GM12878 (cell line): ENCODE measurements at regions not wholly inside any gene's neighbourhood (a gene's known extent, or its start where the extent isn't known, plus 50 kb on each side); places are given as distances from the start of the nearest gene placed in this dataset.

Experiments
- ATAC-seq: fragments of 200-7000 bp; cut with Tn5 transposase; 3 replicates; pipeline ENCODE4 v1.9.1; 2020; ENCODE audit warnings: mild to moderate bottlenecking, moderate library complexity
- BruUV-seq: library from RNA; stranded (reverse); fragments of 400-500 nt; replicated peaks from 2 replicates; lab custom pipeline; 2021; lab: Mats Ljungman, UMichigan
- CTCF ChIA-PET: fragments of 300-600 bp; sonication (Branson Sonifier 250); formaldehyde crosslinking; extraction: SDS; loops from one replicate; lab custom pipeline; 2021; ENCODE audit warnings: inconsistent platforms; lab: Yijun Ruan, JAX
- POLR2A ChIA-PET: fragments of 350-600 bp; formaldehyde crosslinking; extraction: SDS; loops from one replicate; lab custom pipeline; 2021; ENCODE audit warnings: inconsistent platforms; lab: Charles Lee
- RAD21 ChIA-PET: fragments of 300-600 bp; sonication (Branson Sonifier 250); formaldehyde crosslinking; loops from one replicate; lab custom pipeline; 2023; ENCODE audit warnings: antibody characterized with exemption; ENCODE audit not compliant: unreplicated experiment; lab: Charles Lee
- SMC1A ChIA-PET: fragments of 300-600 bp; sonication (Branson Sonifier 250); formaldehyde crosslinking; loops from one replicate; lab custom pipeline; 2023; ENCODE audit not compliant: unreplicated experiment, uncharacterized antibody; lab: Charles Lee
- DNase-seq: peaks from one replicate; pipeline ENCODE4 v3.0.0-alpha.2; 2011; ENCODE audit warnings: low read depth, low spot score
- FAIRE-seq: peaks from 3 replicates; lab custom pipeline; 2011; peaks lifted over from hg19 to GRCh38; lab: Jason Lieb, UNC
- H2AFZ ChIP-seq: 2 replicates; pipeline ENCODE4 v1.6.0; 2011; ENCODE audit warnings: low read depth, low read length, control low read depth; ENCODE audit not compliant: control insufficient read depth
- H3K27ac ChIP-seq: 2 replicates; pipeline ENCODE4 v1.5.1; 2011; ENCODE audit warnings: control low read depth; ENCODE audit not compliant: control insufficient read depth, insufficient read depth
- H3K27me3 ChIP-seq, 2 experiments: replicated peaks in 1 of 2; 2 replicates each; pipeline versions ENCODE4 v1.6.0 to v1.6.1; 2011; ENCODE audit warnings: low read length in 1 of 2; ENCODE audit not compliant: control insufficient read depth in 2 of 2, insufficient read depth in 2 of 2
- H3K36me3 ChIP-seq, 2 experiments: 2 replicates each; pipeline ENCODE4 v1.5.1; 2011; ENCODE audit warnings: low read length in 1 of 2; ENCODE audit not compliant: control insufficient read depth in 2 of 2, insufficient read depth in 2 of 2
- H3K4me1 ChIP-seq: 2 replicates; pipeline ENCODE4 v1.6.1; 2011; ENCODE audit warnings: mild to moderate bottlenecking, low read length, moderate library complexity, mixed read lengths; ENCODE audit not compliant: control insufficient read depth, insufficient read depth
- H3K4me2 ChIP-seq: 2 replicates; pipeline ENCODE4 v1.6.0; 2011; ENCODE audit warnings: control low read depth; ENCODE audit not compliant: control insufficient read depth, insufficient read depth
- H3K4me3 ChIP-seq: fragments of 200-600 bp; sonication (generic); 2 replicates; pipeline ENCODE4 v1.5.1; 2016
- H3K79me2 ChIP-seq: 2 replicates; pipeline ENCODE4 v1.6.0; 2011; ENCODE audit warnings: low read length; ENCODE audit not compliant: control insufficient read depth, insufficient read depth
- H3K9ac ChIP-seq: 2 replicates; pipeline ENCODE4 v1.8.0; 2011; ENCODE audit warnings: low read length, control low read depth, mixed read lengths; ENCODE audit not compliant: control insufficient read depth, insufficient read depth
- H3K9me3 ChIP-seq: replicated peaks from 3 replicates; pipeline ENCODE4 v1.5.1; 2011; ENCODE audit warnings: mild to moderate bottlenecking, low read length; ENCODE audit not compliant: control insufficient read depth, insufficient read depth
- H4K20me1 ChIP-seq: 2 replicates; pipeline ENCODE4 v1.6.0; 2011; ENCODE audit not compliant: control insufficient read depth, insufficient read depth
- BHLHE40 ChIP-seq, 2 experiments: fragments of 450-650 bp in 1 of 2; IDR thresholded peaks; 2 replicates each; pipeline ENCODE4 v1.6.1; 2011 to 2017; ENCODE audit warnings: low read depth in 2 of 2, borderline replicate concordance in 1 of 2, improper control_type of control experiment in 1 of 2, low read length in 1 of 2, mild to moderate bottlenecking in 1 of 2
- DPF2 ChIP-seq: fragments of 450-650 bp; IDR thresholded peaks from 2 replicates; pipeline ENCODE4 v1.6.1; 2017; ENCODE audit warnings: mild to moderate bottlenecking
- NFYA ChIP-seq: IDR thresholded peaks from 2 replicates; pipeline ENCODE4 v1.6.1; 2011; ENCODE audit warnings: low read depth, mild to moderate bottlenecking, low read length, improper control_type of control experiment, borderline replicate concordance
- NKRF ChIP-seq: fragments of 450-650 bp; conservative IDR thresholded peaks from 2 replicates; pipeline ENCODE4 v1.6.1; 2017; ENCODE audit warnings: mild to moderate bottlenecking, moderate library complexity
- PAX8 ChIP-seq: fragments of 450-650 bp; IDR thresholded peaks from 2 replicates; pipeline ENCODE4 v1.6.1; 2017; ENCODE audit warnings: mild to moderate bottlenecking, moderate library complexity
- RB1 ChIP-seq: fragments of 450-650 bp; formaldehyde crosslinking; IDR thresholded peaks from 2 replicates; pipeline ENCODE4 v1.6.1; 2017; ENCODE audit warnings: mild to moderate bottlenecking, borderline replicate concordance
- REST ChIP-seq: IDR thresholded peaks from 2 replicates; pipeline ENCODE4 v1.6.1; 2012; ENCODE audit warnings: mild to moderate bottlenecking, low read depth, low read length
- SMARCA5 ChIP-seq: fragments of 450-650 bp; IDR thresholded peaks from 2 replicates; pipeline ENCODE4 v1.6.1; 2017; ENCODE audit warnings: mild to moderate bottlenecking
- TARDBP ChIP-seq: IDR thresholded peaks from 2 replicates; pipeline ENCODE4 v1.6.1; 2016; ENCODE audit warnings: borderline replicate concordance
- ZZZ3 ChIP-seq: IDR thresholded peaks from 2 replicates; pipeline ENCODE4 v1.6.1; 2011; ENCODE audit warnings: low read depth; ENCODE audit not compliant: control insufficient read depth, insufficient read length
- WGBS: methylation state at CpG from one replicate; pipeline ENCODE4 v1.1.6; 2016; ENCODE audit warnings: low lambda C conversion rate; ENCODE audit not compliant: insufficient replicate concordance, insufficient coverage; ENCODE audit errors: missing lambda C conversion rate; 5-methylcytosine and 5-hydroxymethylcytosine counted together
- in situ Hi-C: fragments of 300-500 bp; cut with MboI; formaldehyde crosslinking; loops from 9 replicates; pipeline ENCODE4 v1.14.3; 2018; ENCODE audit warnings: mixed read lengths
- intact Hi-C: fragments of 100-400 bp; cut with micrococcal nuclease; formaldehyde crosslinking; loops from one replicate; pipeline ENCODE4 v1.14.2; 2022; ENCODE audit not compliant: unreplicated experiment
- TF ChIP-seq, protein P1 (sequence below): fragments of 450-650 bp; IDR thresholded peaks from 2 replicates; pipeline ENCODE4 v1.6.1; 2018; ENCODE audit warnings: mild to moderate bottlenecking, low read depth, moderate library complexity; ENCODE audit not compliant: partially characterized antibody

DNA sequence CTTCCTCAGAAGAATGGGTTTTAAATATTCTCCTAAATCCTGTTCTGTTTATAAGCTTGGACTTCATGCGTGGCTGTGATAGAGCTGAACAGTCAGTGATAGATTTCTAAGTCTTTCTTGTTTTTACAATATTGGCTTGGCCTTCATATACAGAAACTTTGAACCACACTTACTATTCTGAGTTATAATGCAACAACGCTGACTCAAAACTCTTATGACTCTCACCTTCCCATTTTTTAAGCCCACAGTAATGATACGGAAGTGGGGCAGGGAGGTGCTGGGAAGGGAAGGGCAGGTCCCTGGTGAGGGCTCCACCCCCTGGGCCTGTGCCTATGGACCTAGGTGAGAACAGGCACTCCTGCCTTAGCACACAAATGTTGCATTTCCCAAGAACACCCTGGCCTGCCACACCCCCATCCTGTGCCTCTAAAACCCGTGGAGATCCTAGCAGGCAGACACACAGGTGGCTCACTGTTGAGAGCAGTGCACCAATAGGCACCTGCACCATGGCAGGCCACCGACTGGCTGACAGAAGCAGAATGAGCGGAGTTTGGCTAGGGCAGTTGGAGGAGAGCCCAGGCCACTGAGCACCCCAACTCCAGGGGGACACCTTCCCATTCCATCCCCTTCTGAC lies 376.7 kb downstream of the GABRG2 start (continued):
- TF ChIP-seq, protein P1, sequence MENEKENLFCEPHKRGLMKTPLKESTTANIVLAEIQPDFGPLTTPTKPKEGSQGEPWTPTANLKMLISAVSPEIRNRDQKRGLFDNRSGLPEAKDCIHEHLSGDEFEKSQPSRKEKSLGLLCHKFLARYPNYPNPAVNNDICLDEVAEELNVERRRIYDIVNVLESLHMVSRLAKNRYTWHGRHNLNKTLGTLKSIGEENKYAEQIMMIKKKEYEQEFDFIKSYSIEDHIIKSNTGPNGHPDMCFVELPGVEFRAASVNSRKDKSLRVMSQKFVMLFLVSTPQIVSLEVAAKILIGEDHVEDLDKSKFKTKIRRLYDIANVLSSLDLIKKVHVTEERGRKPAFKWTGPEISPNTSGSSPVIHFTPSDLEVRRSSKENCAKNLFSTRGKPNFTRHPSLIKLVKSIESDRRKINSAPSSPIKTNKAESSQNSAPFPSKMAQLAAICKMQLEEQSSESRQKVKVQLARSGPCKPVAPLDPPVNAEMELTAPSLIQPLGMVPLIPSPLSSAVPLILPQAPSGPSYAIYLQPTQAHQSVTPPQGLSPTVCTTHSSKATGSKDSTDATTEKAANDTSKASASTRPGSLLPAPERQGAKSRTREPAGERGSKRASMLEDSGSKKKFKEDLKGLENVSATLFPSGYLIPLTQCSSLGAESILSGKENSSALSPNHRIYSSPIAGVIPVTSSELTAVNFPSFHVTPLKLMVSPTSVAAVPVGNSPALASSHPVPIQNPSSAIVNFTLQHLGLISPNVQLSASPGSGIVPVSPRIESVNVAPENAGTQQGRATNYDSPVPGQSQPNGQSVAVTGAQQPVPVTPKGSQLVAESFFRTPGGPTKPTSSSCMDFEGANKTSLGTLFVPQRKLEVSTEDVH: no peak
- no peak for TF ChIP-seq REST

DNA sequence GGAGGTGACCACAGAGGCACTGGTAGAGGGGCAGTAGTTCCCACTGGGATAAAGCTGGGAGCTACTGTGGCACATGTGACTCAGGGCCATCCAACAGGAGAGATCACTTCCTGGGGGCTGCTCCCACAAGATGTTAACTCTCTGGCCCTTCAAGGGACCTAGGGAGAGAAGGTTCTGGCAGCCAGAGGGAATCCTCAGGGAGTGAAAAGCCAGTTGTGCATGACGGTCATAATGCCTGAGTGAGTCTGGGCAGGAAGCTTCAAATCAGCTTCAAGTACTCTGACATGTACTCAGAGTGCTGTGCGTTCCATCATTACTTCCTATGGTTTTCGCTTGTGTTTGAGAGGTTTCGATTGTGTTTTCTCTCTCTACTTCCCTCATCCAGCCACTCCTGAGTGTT lies 388.5 kb downstream of the GABRG2 start:
- ChIA-PET CTCF (interaction anchor here (2.1 kb wide), 1 partner anchor 13 kb away, joined by 6 read pairs; no protein-coding TSS in a partner anchor), POLR2A (interaction anchor here (0.5 kb wide), 1 partner anchor 1934 kb away, joined by 4 read pairs; no protein-coding TSS in a partner anchor), RAD21 (no interaction called here), SMC1A (no interaction called here)
- no TSS peak for BruUV-seq
- Histone ChIP-seq H3K9me3 (no peaks in the 10 kb centered on the region), H3K27ac (no peak overlapping the region), H2AFZ (no peak overlapping the region), H3K36me3 (no peaks in the 10 kb centered on the region), H3K27me3 (no peaks in the 10 kb centered on the region), H3K79me2 (no peaks in the 10 kb centered on the region), H3K4me1 (no peaks in the 10 kb centered on the region), H4K20me1 (no peaks in the 10 kb centered on the region), H3K9ac (no peak overlapping the region), H3K4me3 (no peak overlapping the region), H3K4me2 (no peak overlapping the region)
- DNase-seq (no peak), FAIRE-seq (no peak), ATAC-seq (no peak)
- WGBS: 24% methylated on average over 4 of the region's 4 CpGs
- in situ Hi-C loops: no loop called here
- intact Hi-C loops: no loop called here
- TF ChIP-seq NKRF (no peak), BHLHE40 (IDR thresholded peaks at IDR 0.05; ENCODE audit: borderline replicate concordance in 1 of 2, low read depth in 2 of 2, low read length in 1 of 2) (no peak), SMARCA5 (no peak), RB1 (no peak), TARDBP (no peak), NFYA (no peak), DPF2 (no peak), PAX8 (no peak), ZZZ3 (no peak)
